ENCODE measurements at regions not wholly inside any gene's neighbourhood (a gene's known extent, or its start where the extent isn't known, plus 50 kb on each side); places are given as distances from the start of the nearest gene placed in this dataset.
"Not testable (repeated sequence)": the region's sequence is repeated elsewhere in the genome, so short reads cannot be mapped to it uniquely, and the experiment has no call there.

- H3K4me2 ChIP-seq (ENCODE audit: insufficient read depth, low read length): no peak overlapping the region
- H3K9me3 ChIP-seq (ENCODE audit: low read depth, low read length): peaks cover 8% of the 10 kb centered on the region
- H3K27me3 ChIP-seq (ENCODE audit: insufficient read depth, low read length): no peaks in the 10 kb centered on the region
- no peak overlapping the region for H3K27ac ChIP-seq (ENCODE audit: low read depth, low read length)
- no peaks in the 10 kb centered on the region for H4K20me1 ChIP-seq (ENCODE audit: insufficient read depth, low read length)
- no peaks in the 10 kb centered on the region for H3K4me1 ChIP-seq (ENCODE audit: insufficient read depth, low read length)
- H3K36me3 ChIP-seq (ENCODE audit: insufficient read depth, low read length): no peaks in the 10 kb centered on the region
- no peak for DNase-seq (ENCODE audit: insufficient read length, low spot score, missing footprints)
- TF ChIP-seq CTCF (IDR thresholded peaks at IDR 0.05; ENCODE audit: extremely low read depth, low read depth, low read length): no peak
- H3K4me3 ChIP-seq (ENCODE audit: insufficient read depth, low read length): no peak overlapping the region
- no peaks in the 10 kb centered on the region for H3K79me2 ChIP-seq (ENCODE audit: insufficient read depth, low read length)
- no peak overlapping the region for H2AFZ ChIP-seq (ENCODE audit: low read length)
These were observed 1186.6 kb downstream of the MRPL39 start for GRCh38 chr21:24420689-24421088.

GRCh38 chr21:24419641-24420040 lies 1187.6 kb downstream of the MRPL39 start:
- not testable (repeated sequence) for H3K27ac ChIP-seq (ENCODE audit: low read depth, low read length); H3K36me3 ChIP-seq (ENCODE audit: insufficient read depth, low read length); H3K4me2 ChIP-seq (ENCODE audit: insufficient read depth, low read length); H4K20me1 ChIP-seq (ENCODE audit: insufficient read depth, low read length); DNase-seq (ENCODE audit: insufficient read length, low spot score, missing footprints); H3K9me3 ChIP-seq (ENCODE audit: low read depth, low read length); H3K4me3 ChIP-seq (ENCODE audit: insufficient read depth, low read length); H2AFZ ChIP-seq (ENCODE audit: low read length); H3K4me1 ChIP-seq (ENCODE audit: insufficient read depth, low read length); H3K79me2 ChIP-seq (ENCODE audit: insufficient read depth, low read length); H3K27me3 ChIP-seq (ENCODE audit: insufficient read depth, low read length)

- Histone ChIP-seq H3K27ac (ENCODE audit: low read depth, low read length) (no peak overlapping the region), H3K27me3 (ENCODE audit: insufficient read depth, low read length) (no peaks in the 10 kb centered on the region), H2AFZ (ENCODE audit: low read length) (no peak overlapping the region), H3K79me2 (ENCODE audit: insufficient read depth, low read length) (no peaks in the 10 kb centered on the region), H3K4me3 (ENCODE audit: insufficient read depth, low read length) (no peak overlapping the region), H3K9me3 (ENCODE audit: low read depth, low read length) (peaks cover 8% of the 10 kb centered on the region), H3K4me1 (ENCODE audit: insufficient read depth, low read length) (no peaks in the 10 kb centered on the region), H3K4me2 (ENCODE audit: insufficient read depth, low read length) (no peak overlapping the region), H3K36me3 (ENCODE audit: insufficient read depth, low read length) (no peaks in the 10 kb centered on the region), H4K20me1 (ENCODE audit: insufficient read depth, low read length) (no peaks in the 10 kb centered on the region)
- DNase-seq (ENCODE audit: insufficient read length, low spot score, missing footprints): no peak
- TF ChIP-seq CTCF (IDR thresholded peaks at IDR 0.05; ENCODE audit: extremely low read depth, low read depth, low read length): no peak
These were observed 1188.6 kb downstream of the MRPL39 start for GRCh38 chr21:24418671-24419070.

- Histone ChIP-seq H3K9me3 (ENCODE audit: low read depth, low read length) (no peaks in the 10 kb centered on the region), H3K79me2 (ENCODE audit: insufficient read depth, low read length) (no peaks in the 10 kb centered on the region), H3K27ac (ENCODE audit: low read depth, low read length) (no peak overlapping the region), H3K4me2 (ENCODE audit: insufficient read depth, low read length) (no peak overlapping the region), H3K36me3 (ENCODE audit: insufficient read depth, low read length) (no peaks in the 10 kb centered on the region), H3K27me3 (ENCODE audit: insufficient read depth, low read length) (no peaks in the 10 kb centered on the region), H3K4me3 (ENCODE audit: insufficient read depth, low read length) (no peak overlapping the region), H2AFZ (ENCODE audit: low read length) (no peak overlapping the region), H3K4me1 (ENCODE audit: insufficient read depth, low read length) (no peaks in the 10 kb centered on the region), H4K20me1 (ENCODE audit: insufficient read depth, low read length) (no peaks in the 10 kb centered on the region)
- no peak for TF ChIP-seq CTCF (IDR thresholded peaks at IDR 0.05; ENCODE audit: extremely low read depth, low read depth, low read length)
- no peak for DNase-seq (ENCODE audit: insufficient read length, low spot score, missing footprints)
These were observed 1195.9 kb downstream of the MRPL39 start for GRCh38 chr21:24411429-24411828.
